Panc1 (cell line): ENCODE measurements at regions not wholly inside any gene's neighbourhood (a gene's known extent, or its start where the extent isn't known, plus 50 kb on each side); places are given as distances from the start of the nearest gene placed in this dataset.

ENCODE experiments used
- ATAC-seq: fragments of 200-7000 bp; cut with Tn5 transposase; 2 replicates; pipeline ENCODE4 v1.9.1; 2020; ENCODE audit warnings: mild to moderate bottlenecking, moderate library complexity
- BruUV-seq: library from RNA; stranded (reverse); fragments of 400-500 nt; replicated peaks from 2 replicates; lab custom pipeline; 2021; lab: Mats Ljungman, UMichigan
- CTCF ChIA-PET: fragments of 300-600 bp; sonication (Branson Sonifier 250); formaldehyde crosslinking; loops from one replicate; lab custom pipeline; 2022; ENCODE audit warnings: antibody characterized with exemption; lab: Charles Lee
- POLR2A ChIA-PET: fragments of 300-600 bp; sonication (Branson Sonifier 250); formaldehyde crosslinking; loops from one replicate; lab custom pipeline; 2022; ENCODE audit warnings: antibody characterized with exemption; lab: Charles Lee
- DNase-seq: peaks from one replicate; pipeline ENCODE4 v3.0.0-alpha.2; 2010; ENCODE audit warnings: low read depth, low spot score
- H3K27ac ChIP-seq: 2 replicates; pipeline ENCODE4 v1.5.1; 2011; ENCODE audit warnings: mild to moderate bottlenecking, low read length, inconsistent platforms
- H3K27me3 ChIP-seq: fragments of 200-500 bp; sonication (Bioruptor generic); 2 replicates; pipeline ENCODE4 v1.6.0; 2014; ENCODE audit warnings: low read length, inconsistent platforms; ENCODE audit not compliant: control insufficient read depth, insufficient read depth
- H3K36me3 ChIP-seq: fragments of 200-500 bp; sonication (Bioruptor generic); 2 replicates; pipeline ENCODE4 v1.5.1; 2014; ENCODE audit warnings: inconsistent platforms, mild to moderate bottlenecking, low read length, moderate library complexity; ENCODE audit not compliant: control insufficient read depth, insufficient read depth
- H3K4me1 ChIP-seq: 2 replicates; pipeline ENCODE4 v1.5.1; 2011; ENCODE audit warnings: inconsistent platforms, mild to moderate bottlenecking, low read length, moderate library complexity; ENCODE audit not compliant: control insufficient read depth, insufficient read depth
- H3K4me3 ChIP-seq, 2 experiments: 2 replicates each; pipeline ENCODE4 v1.5.1; 2011 to 2012; ENCODE audit warnings: low read depth in 2 of 2, low read length in 2 of 2, mild to moderate bottlenecking in 2 of 2, inconsistent platforms in 1 of 2, moderate library complexity in 1 of 2
- H3K9me3 ChIP-seq: fragments of 200-500 bp; sonication (Bioruptor generic); 2 replicates; pipeline ENCODE4 v1.5.1; 2014; ENCODE audit warnings: low read depth, mild to moderate bottlenecking, inconsistent platforms, low read length, moderate library complexity; ENCODE audit not compliant: control insufficient read depth, insufficient read depth
- CTCF ChIP-seq: fragments of 450-650 bp; IDR thresholded peaks from 2 replicates; pipeline ENCODE4 v1.5.1; 2017; ENCODE audit warnings: mild to moderate bottlenecking
- POLR2AphosphoS5 ChIP-seq: IDR thresholded peaks from 2 replicates; pipeline ENCODE4 v1.6.1; 2012; ENCODE audit warnings: mild to moderate bottlenecking, low read depth, low read length, moderate library complexity
- SIN3A ChIP-seq: IDR thresholded peaks from 2 replicates; pipeline ENCODE4 v1.6.1; 2012; ENCODE audit warnings: low read depth, mild to moderate bottlenecking, low read length, moderate library complexity, borderline replicate concordance; ENCODE audit not compliant: insufficient read depth
- TCF7L2 ChIP-seq: IDR thresholded peaks from 2 replicates; pipeline ENCODE4 v1.6.1; 2011; ENCODE audit warnings: mild to moderate bottlenecking, low read depth, low read length, inconsistent platforms
- in situ Hi-C: cut with HindIII; loops from 2 replicates; pipeline ENCODE4 v1.10.0; 2016; ENCODE audit warnings: low sequenced_read_pairs, low pct_unique_long_range_greater_than_20kb
- intact Hi-C: fragments of 100-400 bp; cut with micrococcal nuclease; formaldehyde crosslinking; loops from one replicate; pipeline ENCODE4 v1.10.0; 2022; ENCODE audit not compliant: unreplicated experiment
- TF ChIP-seq, protein P1 (sequence below), 2 experiments: IDR thresholded peaks; 2 replicates each; pipeline ENCODE4 v1.6.1; 2011 to 2012; ENCODE audit warnings: low read depth in 2 of 2, control low read depth in 1 of 2, low read length in 1 of 2, mild to moderate bottlenecking in 1 of 2, moderate library complexity in 1 of 2; ENCODE audit not compliant: insufficient read depth in 1 of 2

DNA sequence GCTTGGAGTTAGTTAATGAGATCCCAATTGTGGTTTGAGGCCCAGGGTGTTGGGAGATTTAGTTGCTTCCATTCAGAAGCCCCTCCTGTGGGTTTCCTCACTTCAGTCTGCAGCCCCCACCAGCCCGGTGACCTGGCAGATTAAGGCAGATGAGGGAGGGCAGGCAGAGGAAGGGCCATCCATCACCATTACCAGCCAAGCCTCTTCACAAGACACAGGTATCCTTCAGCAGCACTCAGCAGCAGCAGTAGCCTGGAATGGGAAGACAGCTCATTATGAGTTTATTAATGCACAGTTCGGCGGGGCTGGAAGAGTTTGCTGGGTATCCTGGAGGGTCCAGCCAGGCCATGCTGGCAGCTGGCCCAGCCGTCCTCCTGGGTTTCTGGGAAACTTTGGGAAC lies 90.0 kb upstream of the GPRC5B start:
- in situ Hi-C loops (no loop called here), intact Hi-C loops (no loop called here)
- ATAC-seq: no peak
- H3K4me1 ChIP-seq: no peaks in the 10 kb centered on the region
- no peak for DNase-seq
- H3K9me3 ChIP-seq: no peaks in the 10 kb centered on the region
- CTCF ChIA-PET: interaction anchor here (1.0 kb wide), 1 partner anchor 67 kb away, joined by 3 read pairs; no protein-coding TSS in a partner anchor
- H3K27me3 ChIP-seq: peaks cover 9% of the 10 kb centered on the region
- no peak overlapping the region for H3K27ac ChIP-seq
- H3K4me3 ChIP-seq: no peak overlapping the region
- TF ChIP-seq CTCF (no peak), SIN3A (no peak), POLR2AphosphoS5 (no peak)
- BruUV-seq: no TSS peak
- POLR2A ChIA-PET: no interaction called here
- no peaks in the 10 kb centered on the region for H3K36me3 ChIP-seq

DNA sequence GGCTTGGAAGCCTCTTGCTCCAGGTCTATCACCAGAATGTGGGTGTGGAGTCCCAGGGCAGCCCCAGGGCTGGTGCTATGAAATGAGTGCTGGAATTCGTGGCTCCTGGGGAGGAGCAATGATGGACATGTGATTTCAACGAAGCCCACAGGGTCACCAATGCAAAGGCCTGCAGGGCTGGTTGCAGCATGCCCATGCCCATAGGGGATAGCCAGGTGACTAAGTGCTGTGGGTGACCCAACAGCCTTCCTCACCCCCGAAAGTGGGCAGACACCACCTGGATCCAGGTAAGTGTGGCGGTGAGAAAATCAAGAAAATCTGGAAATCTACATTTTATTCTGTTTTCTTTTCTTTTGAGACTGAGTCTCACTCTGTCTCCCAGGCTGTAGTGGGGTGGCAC lies 87.5 kb upstream of the GPRC5B start:
- ChIA-PET CTCF (no interaction called here), POLR2A (no interaction called here)
- no peak overlapping the region for H3K27ac ChIP-seq
- intact Hi-C loops: no loop called here
- TF ChIP-seq SIN3A: no peak
- no peak for TF ChIP-seq POLR2AphosphoS5
- no peak for TF ChIP-seq TCF7L2
- TF ChIP-seq CTCF: no peak
- TF ChIP-seq, protein P1, sequence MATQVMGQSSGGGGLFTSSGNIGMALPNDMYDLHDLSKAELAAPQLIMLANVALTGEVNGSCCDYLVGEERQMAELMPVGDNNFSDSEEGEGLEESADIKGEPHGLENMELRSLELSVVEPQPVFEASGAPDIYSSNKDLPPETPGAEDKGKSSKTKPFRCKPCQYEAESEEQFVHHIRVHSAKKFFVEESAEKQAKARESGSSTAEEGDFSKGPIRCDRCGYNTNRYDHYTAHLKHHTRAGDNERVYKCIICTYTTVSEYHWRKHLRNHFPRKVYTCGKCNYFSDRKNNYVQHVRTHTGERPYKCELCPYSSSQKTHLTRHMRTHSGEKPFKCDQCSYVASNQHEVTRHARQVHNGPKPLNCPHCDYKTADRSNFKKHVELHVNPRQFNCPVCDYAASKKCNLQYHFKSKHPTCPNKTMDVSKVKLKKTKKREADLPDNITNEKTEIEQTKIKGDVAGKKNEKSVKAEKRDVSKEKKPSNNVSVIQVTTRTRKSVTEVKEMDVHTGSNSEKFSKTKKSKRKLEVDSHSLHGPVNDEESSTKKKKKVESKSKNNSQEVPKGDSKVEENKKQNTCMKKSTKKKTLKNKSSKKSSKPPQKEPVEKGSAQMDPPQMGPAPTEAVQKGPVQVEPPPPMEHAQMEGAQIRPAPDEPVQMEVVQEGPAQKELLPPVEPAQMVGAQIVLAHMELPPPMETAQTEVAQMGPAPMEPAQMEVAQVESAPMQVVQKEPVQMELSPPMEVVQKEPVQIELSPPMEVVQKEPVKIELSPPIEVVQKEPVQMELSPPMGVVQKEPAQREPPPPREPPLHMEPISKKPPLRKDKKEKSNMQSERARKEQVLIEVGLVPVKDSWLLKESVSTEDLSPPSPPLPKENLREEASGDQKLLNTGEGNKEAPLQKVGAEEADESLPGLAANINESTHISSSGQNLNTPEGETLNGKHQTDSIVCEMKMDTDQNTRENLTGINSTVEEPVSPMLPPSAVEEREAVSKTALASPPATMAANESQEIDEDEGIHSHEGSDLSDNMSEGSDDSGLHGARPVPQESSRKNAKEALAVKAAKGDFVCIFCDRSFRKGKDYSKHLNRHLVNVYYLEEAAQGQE (IDR thresholded peaks at IDR 0.05; ENCODE audit: insufficient read depth in 1 of 2, low read depth in 2 of 2, low read length in 1 of 2): no peak
- no TSS peak for BruUV-seq
- no peaks in the 10 kb centered on the region for H3K4me1 ChIP-seq
- H3K4me3 ChIP-seq: no peak overlapping the region
- in situ Hi-C loops: no loop called here
- peaks cover 13% of the 10 kb centered on the region; the same call in 1 of the 2 replicates for H3K27me3 ChIP-seq
- DNase-seq (no peak), ATAC-seq (no peak)
- no peaks in the 10 kb centered on the region for H3K36me3 ChIP-seq
- no peaks in the 10 kb centered on the region for H3K9me3 ChIP-seq
